ENCODE measurements at regions not wholly inside any gene's neighbourhood (a gene's known extent, or its start where the extent isn't known, plus 50 kb on each side); places are given as distances from the start of the nearest gene placed in this dataset.

GRCh38 chr13:50744116-50744660, 99.3 kb downstream of the DLEU7 start:
- TF ChIP-seq POLR2A (IDR thresholded peaks at IDR 0.05; ENCODE audit: low read depth, low read length): no peak
- no peak for TF ChIP-seq CTCF (conservative IDR thresholded peaks at IDR 0.05; ENCODE audit: low read depth, low read length)
- no peak for TF ChIP-seq RAD21 (IDR thresholded peaks at IDR 0.05; ENCODE audit: low read length)
- no peak for TF ChIP-seq BHLHE40 (IDR thresholded peaks at IDR 0.05; ENCODE audit: low read depth, low read length)
